Endothelial cell of umbilical vein (primary cell): ENCODE measurements at regions not wholly inside any gene's neighbourhood (a gene's known extent, or its start where the extent isn't known, plus 50 kb on each side); places are given as distances from the start of the nearest gene placed in this dataset.

Experiments used
- BruUV-seq: library from RNA; stranded (reverse); fragments of 400-500 nt; replicated peaks from 2 replicates; lab custom pipeline; 2021; lab: Mats Ljungman, UMichigan
- CTCF ChIA-PET: fragments of 300-600, 350-600 bp; sonication (Branson Sonifier 250); formaldehyde crosslinking; loops from one replicate; lab custom pipeline; 2021; ENCODE audit warnings: antibody characterized with exemption, inconsistent platforms; lab: Charles Lee
- POLR2A ChIA-PET: fragments of 300-600, 350-600 bp; sonication (Branson Sonifier 250); formaldehyde crosslinking; loops from one replicate; lab custom pipeline; 2021; ENCODE audit warnings: antibody characterized with exemption, inconsistent platforms; lab: Charles Lee
- DNase-seq: peaks from one replicate; pipeline ENCODE4 v3.0.0-alpha.2; 2011; ENCODE audit warnings: low read depth, low spot score
- FAIRE-seq: peaks from 2 replicates; lab custom pipeline; 2011; peaks lifted over from hg19 to GRCh38; lab: Jason Lieb, UNC
- H2AFZ ChIP-seq: 2 replicates; pipeline ENCODE4 v1.6.0; 2012; ENCODE audit warnings: low read depth, low read length, control low read depth, inconsistent platforms
- H3K27ac ChIP-seq: 2 replicates; pipeline ENCODE4 v1.5.1; 2011; ENCODE audit warnings: low read depth, mild to moderate bottlenecking, control low read depth, low read length, moderate library complexity; ENCODE audit not compliant: insufficient read depth
- H3K27me3 ChIP-seq, 2 experiments: 2 replicates each; pipeline versions ENCODE4 v1.6.0 to v1.6.1; 2011; ENCODE audit warnings: low read length in 2 of 2, mixed read lengths in 1 of 2; ENCODE audit not compliant: control insufficient read depth in 2 of 2, insufficient read depth in 2 of 2
- H3K36me3 ChIP-seq, 2 experiments: 2 replicates in 1 of 2; 3 replicates in 1 of 2; pipeline ENCODE4 v1.5.1; 2011; ENCODE audit warnings: low read length in 2 of 2, mild to moderate bottlenecking in 1 of 2, moderate library complexity in 1 of 2; ENCODE audit not compliant: control insufficient read depth in 2 of 2, insufficient read depth in 2 of 2; ENCODE audit errors: extremely low read depth in 1 of 2
- H3K4me1 ChIP-seq: 3 replicates; pipeline ENCODE4 v1.5.1; 2011; ENCODE audit warnings: mild to moderate bottlenecking, low read length; ENCODE audit not compliant: control insufficient read depth, insufficient read depth; ENCODE audit errors: extremely low read depth
- H3K4me2 ChIP-seq: 2 replicates; pipeline ENCODE4 v1.6.1; 2011; ENCODE audit warnings: low read length, control low read depth, mixed read lengths; ENCODE audit not compliant: insufficient read depth
- H3K4me3 ChIP-seq, 3 experiments: fragments of 200-600 bp in 1 of 3; sonication (generic), shearing (Covaris generic) in 1 of 3; replicated peaks in 1 of 3; 2 replicates each; pipeline ENCODE4 v1.5.1; 2011 to 2016; ENCODE audit warnings: control low read depth in 3 of 3, low read length in 3 of 3, mild to moderate bottlenecking in 2 of 3, inconsistent platforms in 1 of 3, low read depth in 1 of 3, moderate library complexity in 1 of 3; ENCODE audit not compliant: insufficient read depth in 1 of 3
- H3K79me2 ChIP-seq: 2 replicates; pipeline ENCODE4 v1.6.0; 2012; ENCODE audit warnings: low read length, inconsistent platforms; ENCODE audit not compliant: control insufficient read depth, insufficient read depth
- H3K9ac ChIP-seq: replicated peaks from 2 replicates; pipeline ENCODE3; 2011; ENCODE audit warnings: low read length, control low read depth; ENCODE audit not compliant: insufficient read depth; ENCODE audit errors: extremely low read depth
- H3K9me1 ChIP-seq: replicated peaks from 3 replicates; pipeline ENCODE4 v1.6.0; 2011; ENCODE audit warnings: mild to moderate bottlenecking, low read length; ENCODE audit not compliant: control insufficient read depth, insufficient read depth; ENCODE audit errors: extremely low read depth
- H3K9me3 ChIP-seq: replicated peaks from 2 replicates; pipeline ENCODE4 v1.5.1; 2012; ENCODE audit warnings: low read length, inconsistent platforms; ENCODE audit not compliant: control insufficient read depth, insufficient read depth
- H4K20me1 ChIP-seq: replicated peaks from 2 replicates; pipeline ENCODE3; 2011; ENCODE audit warnings: mild to moderate bottlenecking, low read length; ENCODE audit not compliant: control insufficient read depth, insufficient read depth; ENCODE audit errors: extremely low read depth
- CTCF ChIP-seq, 2 donors: IDR thresholded peaks; 1 replicate in 1 of 2; 2 replicates in 1 of 2; pipeline ENCODE4 v1.5.1; 2011; ENCODE audit warnings: low read length in 2 of 2, mild to moderate bottlenecking in 2 of 2, moderate library complexity in 2 of 2, control low read depth in 1 of 2, inconsistent platforms in 1 of 2, low read depth in 1 of 2; ENCODE audit not compliant: insufficient read depth in 1 of 2; ENCODE audit errors: extremely low read depth in 1 of 2
- EZH2 ChIP-seq: IDR thresholded peaks from 2 replicates; pipeline ENCODE4 v1.6.1; 2012; ENCODE audit warnings: borderline replicate concordance, low read depth, mild to moderate bottlenecking, moderate library complexity, low read length, inconsistent platforms; ENCODE audit not compliant: severe bottlenecking
- FOS ChIP-seq: IDR thresholded peaks from 2 replicates; pipeline ENCODE4 v1.6.1; 2011; ENCODE audit warnings: mild to moderate bottlenecking, low read length, moderate library complexity, borderline replicate concordance; ENCODE audit not compliant: insufficient read depth
- GATA2 ChIP-seq: IDR thresholded peaks from 2 replicates; pipeline ENCODE4 v1.7.0; 2011; ENCODE audit warnings: low read depth, mild to moderate bottlenecking, moderate library complexity, mixed read lengths, low read length; ENCODE audit not compliant: insufficient read length, insufficient read depth
- JUN ChIP-seq: IDR thresholded peaks from 2 replicates; pipeline ENCODE4 v1.6.1; 2011; ENCODE audit warnings: borderline replicate concordance, low read depth; ENCODE audit not compliant: insufficient read length, insufficient read depth
- MAX ChIP-seq: IDR thresholded peaks from 2 replicates; pipeline ENCODE4 v1.6.1; 2011; ENCODE audit not compliant: insufficient read depth, insufficient read length
- MYC ChIP-seq: IDR thresholded peaks from one replicate; pipeline ENCODE4 v1.6.1; 2011; ENCODE audit warnings: mild to moderate bottlenecking, low read depth, low read length
- POLR2A ChIP-seq: IDR thresholded peaks from 2 replicates; pipeline ENCODE4 v1.6.1; 2012; ENCODE audit warnings: low read depth, mild to moderate bottlenecking, control low read depth, low read length
- POLR2AphosphoS5 ChIP-seq: IDR thresholded peaks from 2 replicates; pipeline ENCODE4 v1.6.1; 2012; ENCODE audit warnings: low read depth, mild to moderate bottlenecking, control low read depth, low read length, moderate library complexity; ENCODE audit not compliant: insufficient read depth
- dilution Hi-C: fragments of 300-500 bp; cut with MboI; formaldehyde crosslinking; loops from one replicate; pipeline ENCODE4 v1.15.0; 2019; ENCODE audit warnings: low sequenced_read_pairs; ENCODE audit not compliant: extremely low pct_ligation_motif_present
- intact Hi-C: fragments of 100-400 bp; cut with micrococcal nuclease; formaldehyde crosslinking; loops from one replicate; pipeline ENCODE4 v1.10.0; 2022

GRCh38 chr12:95603351-95604145 lies 52.3 kb upstream of the USP44 start:
- no TSS peak for BruUV-seq
- FAIRE-seq: no peak
- dilution Hi-C loops: no loop called here

More at GRCh38 chr12:95603351-95604145, 52.3 kb upstream of the USP44 start:
- H3K9ac ChIP-seq: no peak overlapping the region
- no peaks in the 10 kb centered on the region for H3K27me3 ChIP-seq
- H3K79me2 ChIP-seq: no peaks in the 10 kb centered on the region
- H3K9me1 ChIP-seq: no peaks in the 10 kb centered on the region
- no peaks in the 10 kb centered on the region for H3K9me3 ChIP-seq
- no peaks in the 10 kb centered on the region for H3K36me3 ChIP-seq
- peaks cover 46% of the 10 kb centered on the region for H3K4me1 ChIP-seq
- CTCF ChIA-PET: interaction anchor here (0.7 to 3.9 kb wide), 5 partner anchors 9 to 58 kb away, joined by 3 to 17 read pairs (median 4); no protein-coding TSS in a partner anchor
- intact Hi-C loops: no loop called here
- no peak overlapping the region for H3K4me3 ChIP-seq
- no peaks in the 10 kb centered on the region for H4K20me1 ChIP-seq
- POLR2A ChIA-PET: no interaction called here
- H2AFZ ChIP-seq: no peak overlapping the region
- DNase-seq: no peak
- H3K4me2 ChIP-seq: no peak overlapping the region
- H3K27ac ChIP-seq: no peak overlapping the region
- TF ChIP-seq CTCF (IDR thresholded peaks at IDR 0.05; ENCODE audit: extremely low read depth in 1 of 2, insufficient read depth in 1 of 2, low read depth in 1 of 2, low read length in 2 of 2): no peak
- TF ChIP-seq FOS: no peak
- no peak for TF ChIP-seq POLR2AphosphoS5
- no peak for TF ChIP-seq EZH2
- TF ChIP-seq MAX: no peak
- no peak for TF ChIP-seq MYC
- no peak for TF ChIP-seq POLR2A
- TF ChIP-seq GATA2: no peak
- TF ChIP-seq JUN: no peak
